Calu3 (cell line): ENCODE measurements at regions not wholly inside any gene's neighbourhood (a gene's known extent, or its start where the extent isn't known, plus 50 kb on each side); places are given as distances from the start of the nearest gene placed in this dataset.

Experiments used
- BruUV-seq: library from RNA; stranded (reverse); fragments of 400-500 nt; replicated peaks from 2 replicates; lab custom pipeline; 2021; lab: Mats Ljungman, UMichigan
- CTCF ChIA-PET: fragments of 300-600 bp; sonication (Branson Sonifier 250); formaldehyde crosslinking; loops from one replicate; lab custom pipeline; 2022; ENCODE audit warnings: antibody characterized with exemption; lab: Charles Lee
- DNase-seq: peaks from one replicate; pipeline ENCODE4 v3.0.0; 2022
- H3K27ac Mint-ChIP-seq: one replicate; pipeline ENCODE4 v1.8.0; 2022; ENCODE audit warnings: mixed read lengths; ENCODE audit not compliant: unreplicated experiment
- H3K27me3 Mint-ChIP-seq: one replicate; pipeline ENCODE4 v1.8.0; 2022; ENCODE audit warnings: mixed read lengths; ENCODE audit not compliant: unreplicated experiment
- H3K36me3 Mint-ChIP-seq: one replicate; pipeline ENCODE4 v1.8.0; 2022; ENCODE audit warnings: mild to moderate bottlenecking, moderate library complexity, mixed read lengths; ENCODE audit not compliant: insufficient read depth, unreplicated experiment
- H3K4me1 Mint-ChIP-seq: one replicate; pipeline ENCODE4 v1.8.0; 2022; ENCODE audit warnings: mild to moderate bottlenecking, low read depth, mixed read lengths; ENCODE audit not compliant: unreplicated experiment
- H3K4me3 Mint-ChIP-seq: one replicate; pipeline ENCODE4 v1.8.0; 2022; ENCODE audit warnings: mild to moderate bottlenecking, low read depth, moderate library complexity, mixed read lengths; ENCODE audit not compliant: unreplicated experiment
- H3K9me3 Mint-ChIP-seq: one replicate; pipeline ENCODE4 v1.8.0; 2022; ENCODE audit warnings: low read depth, mixed read lengths; ENCODE audit not compliant: unreplicated experiment
- CTCF ChIP-seq: fragments of 200-600 bp; IDR thresholded peaks from one replicate; pipeline ENCODE4 v1.8.0; 2022; ENCODE audit warnings: antibody characterized with exemption; ENCODE audit not compliant: unreplicated experiment
- intact Hi-C: fragments of 100-400 bp; cut with micrococcal nuclease; formaldehyde crosslinking; loops from one replicate; pipeline ENCODE4 v1.10.0; 2022; ENCODE audit not compliant: unreplicated experiment

GRCh38 chr1:228914700-228915099, 179.4 kb downstream of the RHOU start:
- CTCF ChIA-PET, result interaction anchor here (0.6 kb wide), 3 partner anchors 49 to 211 kb away, joined by 3 to 4 read pairs (median 3); no protein-coding TSS in a partner anchor
- H3K9me3 Mint-ChIP-seq, result no peaks in the 10 kb centered on the region
- DNase-seq, result no peak
- no peak for TF ChIP-seq CTCF
- H3K36me3 Mint-ChIP-seq, result no peaks in the 10 kb centered on the region
- H3K4me3 Mint-ChIP-seq, result no peak overlapping the region
- intact Hi-C loops, result no loop called here
- no peak overlapping the region for H3K27ac Mint-ChIP-seq
- H3K27me3 Mint-ChIP-seq, result no peaks in the 10 kb centered on the region
- BruUV-seq, result no TSS peak
- H3K4me1 Mint-ChIP-seq, result no peaks in the 10 kb centered on the region

- Mint-ChIP-seq H3K36me3 (no peaks in the 10 kb centered on the region), H3K4me3 (no peak overlapping the region), H3K27me3 (no peaks in the 10 kb centered on the region), H3K9me3 (no peaks in the 10 kb centered on the region), H3K4me1 (no peaks in the 10 kb centered on the region), H3K27ac (no peak overlapping the region)
- intact Hi-C loops, result no loop called here
- CTCF ChIA-PET, result no interaction called here
- BruUV-seq, result no TSS peak
- DNase-seq, result no peak
- TF ChIP-seq CTCF, result no peak
Measured at GRCh38 chr1:228917342-228917741, 182.1 kb downstream of the RHOU start.

- H3K36me3 Mint-ChIP-seq, result no peaks in the 10 kb centered on the region
- no peaks in the 10 kb centered on the region for H3K4me1 Mint-ChIP-seq
- no peaks in the 10 kb centered on the region for H3K27me3 Mint-ChIP-seq
- BruUV-seq, result no TSS peak
- H3K27ac Mint-ChIP-seq, result no peak overlapping the region
- no peaks in the 10 kb centered on the region for H3K9me3 Mint-ChIP-seq
- CTCF ChIA-PET, result no interaction called here
- DNase-seq, result no peak
- intact Hi-C loops, result no loop called here
- no peak overlapping the region for H3K4me3 Mint-ChIP-seq
- TF ChIP-seq CTCF, result no peak
Measured at GRCh38 chr1:228917755-228918154, 182.5 kb downstream of the RHOU start.

GRCh38 chr1:228918335-228918734, 183.1 kb downstream of the RHOU start:
- CTCF ChIA-PET, result no interaction called here

More at GRCh38 chr1:228918335-228918734, 183.1 kb downstream of the RHOU start:
- BruUV-seq, result no TSS peak
- Mint-ChIP-seq H3K4me3 (no peak overlapping the region), H3K4me1 (no peaks in the 10 kb centered on the region), H3K9me3 (no peaks in the 10 kb centered on the region), H3K27ac (no peak overlapping the region), H3K27me3 (no peaks in the 10 kb centered on the region), H3K36me3 (no peaks in the 10 kb centered on the region)
- no peak for TF ChIP-seq CTCF
- intact Hi-C loops, result no loop called here
- no peak for DNase-seq
